ENCODE measurements at regions not wholly inside any gene's neighbourhood (a gene's known extent, or its start where the extent isn't known, plus 50 kb on each side); places are given as distances from the start of the nearest gene placed in this dataset.

GRCh38 chr1:187977298-187977697 lies 1148.5 kb downstream of the PLA2G4A start:
- no peak for TF ChIP-seq POU6F1 (CRISPR knock-in tag; IDR thresholded peaks at IDR 0.05; ENCODE audit: borderline replicate concordance, low read depth)
- no peak for TF ChIP-seq ZFP30 (CRISPR knock-in tag; IDR thresholded peaks at IDR 0.05)
- no peak for TF ChIP-seq ZC3H10 (CRISPR knock-in tag; IDR thresholded peaks at IDR 0.05)
- TF ChIP-seq RARB (CRISPR knock-in tag; IDR thresholded peaks at IDR 0.05), result no peak
- TF ChIP-seq ARNTL (CRISPR knock-in tag; IDR thresholded peaks at IDR 0.05; ENCODE audit: borderline replicate concordance, low read depth), result no peak
- no peak for TF ChIP-seq OSR1 (CRISPR knock-in tag; IDR thresholded peaks at IDR 0.05)
- TF ChIP-seq TCF4 (CRISPR knock-in tag; IDR thresholded peaks at IDR 0.05; ENCODE audit: borderline replicate concordance), result no peak
- no peak for TF ChIP-seq BACH2 (CRISPR knock-in tag; IDR thresholded peaks at IDR 0.05; ENCODE audit: borderline replicate concordance)
- TF ChIP-seq TSHZ2 (CRISPR knock-in tag; IDR thresholded peaks at IDR 0.05), result no peak

Data from SK-N-SH treated with all-trans-retinoic acid at 6 μM for 48 hours (cell line).